ENCODE measurements at regions not wholly inside any gene's neighbourhood (a gene's known extent, or its start where the extent isn't known, plus 50 kb on each side); places are given as distances from the start of the nearest gene placed in this dataset.

GRCh38 chr4:27619435-27619834, 758.8 kb downstream of the STIM2 start:
- POLR2A ChIA-PET, result no interaction called here
- Histone ChIP-seq H4K20me1 (ENCODE audit: insufficient read depth) (no peaks in the 10 kb centered on the region), H2AFZ (ENCODE audit: low read depth) (no peak overlapping the region), H3K9me3 (no peaks in the 10 kb centered on the region), H3K4me1 (ENCODE audit: control insufficient read depth in 1 of 2, insufficient read depth in 2 of 2, low read depth in 1 of 2, low read length in 1 of 2) (no peaks in the 10 kb centered on the region), H3K4me3 (ENCODE audit: low read depth in 2 of 2, low read length in 1 of 2) (no peak overlapping the region), H3K27ac (ENCODE audit: low read depth in 2 of 2, low read length in 1 of 2) (no peak overlapping the region), H3K4me2 (no peak overlapping the region), H3F3A (replicated peaks; ENCODE audit: insufficient read depth) (no peaks in the 10 kb centered on the region), H3K27me3 (ENCODE audit: insufficient read depth) (no peaks in the 10 kb centered on the region), H3K36me3 (replicated peaks in 1 of 2; ENCODE audit: control insufficient read depth in 1 of 2, insufficient read depth in 2 of 2, low read length in 1 of 2) (no peaks in the 10 kb centered on the region), H3K79me2 (ENCODE audit: insufficient read depth) (no peaks in the 10 kb centered on the region), H3K9me2 (no peaks in the 10 kb centered on the region), H3K9ac (no peak overlapping the region)
- DNase-seq, result no peak
- no peak for TF ChIP-seq SIN3A (IDR thresholded peaks at IDR 0.05; ENCODE audit: borderline replicate concordance, low read depth, low read length)
- TF ChIP-seq RXRA (IDR thresholded peaks at IDR 0.05; ENCODE audit: borderline replicate concordance, low read depth), result no peak
- TF ChIP-seq NRF1 (IDR thresholded peaks at IDR 0.05; ENCODE audit: low read depth, low read length), result no peak
- no peak for TF ChIP-seq USF1 (IDR thresholded peaks at IDR 0.05; ENCODE audit: borderline replicate concordance, low read depth)
- no peak for TF ChIP-seq GATA2 (CRISPR knock-in tag; IDR thresholded peaks at IDR 0.05)
- no peak for TF ChIP-seq ZBTB33 (IDR thresholded peaks at IDR 0.05; ENCODE audit: borderline replicate concordance, low read depth)
- no peak for TF ChIP-seq MXI1 (IDR thresholded peaks at IDR 0.05; ENCODE audit: low read depth, low read length)
- CTCF ChIA-PET, result no interaction called here

GRCh38 chr4:27620886-27621285, 760.2 kb downstream of the STIM2 start:
- Histone ChIP-seq H3K4me2 (no peak overlapping the region), H3K9me3 (no peaks in the 10 kb centered on the region), H3F3A (replicated peaks; ENCODE audit: insufficient read depth) (no peaks in the 10 kb centered on the region), H4K20me1 (ENCODE audit: insufficient read depth) (no peaks in the 10 kb centered on the region), H3K36me3 (replicated peaks in 1 of 2; ENCODE audit: control insufficient read depth in 1 of 2, insufficient read depth in 2 of 2, low read length in 1 of 2) (no peaks in the 10 kb centered on the region), H3K4me3 (ENCODE audit: low read depth in 2 of 2, low read length in 1 of 2) (no peak overlapping the region), H3K27ac (ENCODE audit: low read depth in 2 of 2, low read length in 1 of 2) (no peak overlapping the region), H3K9me2 (no peaks in the 10 kb centered on the region), H3K9ac (no peak overlapping the region), H3K79me2 (ENCODE audit: insufficient read depth) (no peaks in the 10 kb centered on the region), H2AFZ (ENCODE audit: low read depth) (no peak overlapping the region), H3K27me3 (ENCODE audit: insufficient read depth) (no peaks in the 10 kb centered on the region), H3K4me1 (ENCODE audit: control insufficient read depth in 1 of 2, insufficient read depth in 2 of 2, low read depth in 1 of 2, low read length in 1 of 2) (no peaks in the 10 kb centered on the region)
- ChIA-PET CTCF (no interaction called here), POLR2A (no interaction called here)
- no peak for TF ChIP-seq YY1 (IDR thresholded peaks at IDR 0.05; ENCODE audit: low read depth)
- no peak for TF ChIP-seq TAF1 (IDR thresholded peaks at IDR 0.05; ENCODE audit: borderline replicate concordance, low read depth, low read length)
- no peak for TF ChIP-seq TEAD4 (IDR thresholded peaks at IDR 0.05; ENCODE audit: borderline replicate concordance, insufficient read depth)
- no peak for DNase-seq

- Histone ChIP-seq H3F3A (replicated peaks; ENCODE audit: insufficient read depth) (no peaks in the 10 kb centered on the region), H3K36me3 (replicated peaks in 1 of 2; ENCODE audit: control insufficient read depth in 1 of 2, insufficient read depth in 2 of 2, low read length in 1 of 2) (no peaks in the 10 kb centered on the region), H3K9me2 (no peaks in the 10 kb centered on the region; the same call in 1 of the 2 replicates), H3K27ac (ENCODE audit: low read depth in 2 of 2, low read length in 1 of 2) (no peak overlapping the region), H3K4me1 (ENCODE audit: control insufficient read depth in 1 of 2, insufficient read depth in 2 of 2, low read depth in 1 of 2, low read length in 1 of 2) (no peaks in the 10 kb centered on the region), H3K79me2 (ENCODE audit: insufficient read depth) (no peaks in the 10 kb centered on the region), H3K27me3 (ENCODE audit: insufficient read depth) (no peaks in the 10 kb centered on the region), H3K4me3 (ENCODE audit: low read depth in 2 of 2, low read length in 1 of 2) (no peak overlapping the region), H3K9ac (no peak overlapping the region), H3K9me3 (no peaks in the 10 kb centered on the region), H4K20me1 (ENCODE audit: insufficient read depth) (no peaks in the 10 kb centered on the region), H2AFZ (ENCODE audit: low read depth) (no peak overlapping the region), H3K4me2 (no peak overlapping the region)
- CTCF ChIA-PET, result no interaction called here
- POLR2A ChIA-PET, result no interaction called here
- DNase-seq, result no peak
- TF ChIP-seq USF1 (IDR thresholded peaks at IDR 0.05; ENCODE audit: borderline replicate concordance, low read depth) (no peak), JUND (IDR thresholded peaks at IDR 0.05) (no peak), CHD2 (IDR thresholded peaks at IDR 0.05; ENCODE audit: low read length, partially characterized antibody) (no peak), POLR2AphosphoS5 (IDR thresholded peaks at IDR 0.05; ENCODE audit: low read depth, low read length) (no peak), RFX5 (IDR thresholded peaks at IDR 0.05; ENCODE audit: low read length) (no peak), CTCF (IDR thresholded peaks at IDR 0.05) (no peak), PBX3 (IDR thresholded peaks at IDR 0.05) (no peak), EZH2phosphoT487 (IDR thresholded peaks at IDR 0.05; ENCODE audit: borderline replicate concordance, low read depth) (no peak), MAX (IDR thresholded peaks at IDR 0.05; ENCODE audit: low read depth) (no peak)
Measured at GRCh38 chr4:27624749-27625148, 764.1 kb downstream of the STIM2 start.

Data from SK-N-SH (cell line).